ENCODE measurements at regions not wholly inside any gene's neighbourhood (a gene's known extent, or its start where the extent isn't known, plus 50 kb on each side); places are given as distances from the start of the nearest gene placed in this dataset.
"Not testable (repeated sequence)": the region's sequence is repeated elsewhere in the genome, so short reads cannot be mapped to it uniquely, and the experiment has no call there.

GRCh38 chr6:153984811-153985210, 54.2 kb upstream of the OPRM1 start:
- DNase-seq (ENCODE audit: low read depth): no peak
- no peak for TF ChIP-seq CTCF (IDR thresholded peaks at IDR 0.05; ENCODE audit: low read depth, low read length, missing control alignments)
- no peak overlapping the region for H3K4me3 ChIP-seq (ENCODE audit: low read depth, low read length)

DNA sequence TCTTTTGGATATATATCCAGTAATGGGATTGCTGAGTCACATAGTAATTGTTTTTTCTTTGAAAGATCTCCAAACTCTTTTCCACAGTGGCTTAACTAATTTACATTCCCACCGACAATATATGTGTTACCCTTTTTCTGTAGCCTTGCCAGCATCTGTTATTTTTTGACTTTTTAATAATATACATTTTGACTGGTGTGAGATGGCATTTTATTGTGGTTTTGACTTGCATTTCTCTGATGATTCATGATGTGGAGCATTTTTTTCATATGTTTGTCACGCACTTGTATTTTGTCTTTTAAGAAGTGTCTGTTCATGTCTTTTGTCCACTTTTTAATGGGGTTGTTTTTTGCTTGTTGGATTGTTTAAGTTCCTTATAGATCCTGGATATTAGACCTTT, 58.9 kb upstream of the OPRM1 start:
- DNase-seq (ENCODE audit: low read depth): no peak
- no peak for TF ChIP-seq CTCF (IDR thresholded peaks at IDR 0.05; ENCODE audit: low read depth, low read length, missing control alignments)
- no peak overlapping the region for H3K4me3 ChIP-seq (ENCODE audit: low read depth, low read length)

DNA sequence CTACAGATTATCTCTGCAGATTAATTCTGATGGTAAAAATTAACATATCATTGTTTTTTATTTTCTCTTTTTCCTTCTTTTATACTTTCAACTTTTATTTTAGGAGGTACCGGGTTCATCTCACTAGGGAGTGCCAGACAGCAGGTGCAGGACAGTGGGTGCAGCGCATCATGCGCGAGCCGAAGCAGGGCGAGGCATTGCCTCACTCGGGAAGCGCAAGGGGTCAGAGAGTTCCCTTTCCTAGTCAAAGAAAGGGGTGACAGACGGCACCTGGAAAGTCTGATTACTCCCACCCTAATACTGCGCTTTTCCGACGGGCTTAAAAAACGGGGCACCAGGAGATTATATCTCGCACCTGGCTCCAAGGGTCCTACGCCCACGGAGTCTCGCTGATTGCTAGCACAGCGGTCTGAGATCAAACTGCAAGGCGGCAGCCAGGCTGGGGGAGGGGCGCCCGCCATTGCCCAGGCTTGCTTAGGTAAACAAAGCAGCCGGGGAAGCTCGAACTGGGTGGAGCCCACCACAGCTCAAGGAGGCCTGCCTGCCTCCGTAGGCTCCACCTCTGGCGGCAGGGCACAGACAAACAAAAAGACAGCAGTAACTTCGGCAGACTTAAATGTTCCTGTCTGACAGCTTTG, 60.0 kb upstream of the OPRM1 start:
- DNase-seq (ENCODE audit: low read depth); H3K4me3 ChIP-seq (ENCODE audit: low read depth, low read length): not testable (repeated sequence)

GRCh38 chr6:153976921-153977693, 61.9 kb upstream of the OPRM1 start:
- DNase-seq (ENCODE audit: low read depth): no peak
- TF ChIP-seq CTCF (IDR thresholded peaks at IDR 0.05; ENCODE audit: low read depth, low read length, missing control alignments): no peak
- H3K4me3 ChIP-seq (ENCODE audit: low read depth, low read length): no peak overlapping the region

GRCh38 chr6:153966001-153966400, 73.0 kb upstream of the OPRM1 start:
- DNase-seq (ENCODE audit: low read depth): no peak
- TF ChIP-seq CTCF (IDR thresholded peaks at IDR 0.05; ENCODE audit: low read depth, low read length, missing control alignments): no peak
- H3K4me3 ChIP-seq (ENCODE audit: low read depth, low read length): no peak overlapping the region

DNA sequence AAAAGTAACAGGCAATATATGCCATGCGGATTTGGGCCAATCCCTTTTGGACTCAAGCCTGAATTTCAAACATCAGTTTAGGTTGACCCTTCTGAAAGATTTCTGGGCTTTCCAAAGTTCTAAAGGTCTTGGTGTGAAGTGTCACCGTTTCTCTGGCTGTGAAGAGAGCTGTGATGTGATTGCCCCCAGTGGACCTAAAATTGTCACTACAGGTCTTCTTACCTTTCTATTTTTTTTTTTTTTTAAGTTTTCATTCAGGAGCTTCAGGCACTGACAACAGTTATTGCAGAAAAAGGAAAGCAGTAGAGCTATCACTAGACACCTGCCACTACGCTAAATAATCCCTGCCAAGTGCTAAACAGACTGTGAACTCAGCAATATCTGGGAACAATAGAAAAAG, 75.7 kb upstream of the OPRM1 start:
- peak; percentile 33 for TF ChIP-seq CTCF (IDR thresholded peaks at IDR 0.05; ENCODE audit: low read depth, low read length, missing control alignments)
- no peak overlapping the region for H3K4me3 ChIP-seq (ENCODE audit: low read depth, low read length)
- DNase-seq (ENCODE audit: low read depth): no peak

GRCh38 chr6:153962555-153962954, 76.5 kb upstream of the OPRM1 start:
- no peak for TF ChIP-seq CTCF (IDR thresholded peaks at IDR 0.05; ENCODE audit: low read depth, low read length, missing control alignments)
- DNase-seq (ENCODE audit: low read depth): no peak
- no peak overlapping the region for H3K4me3 ChIP-seq (ENCODE audit: low read depth, low read length)

Data from GM12864 (cell line).